ENCODE measurements at regions not wholly inside any gene's neighbourhood (a gene's known extent, or its start where the extent isn't known, plus 50 kb on each side); places are given as distances from the start of the nearest gene placed in this dataset.

DNA sequence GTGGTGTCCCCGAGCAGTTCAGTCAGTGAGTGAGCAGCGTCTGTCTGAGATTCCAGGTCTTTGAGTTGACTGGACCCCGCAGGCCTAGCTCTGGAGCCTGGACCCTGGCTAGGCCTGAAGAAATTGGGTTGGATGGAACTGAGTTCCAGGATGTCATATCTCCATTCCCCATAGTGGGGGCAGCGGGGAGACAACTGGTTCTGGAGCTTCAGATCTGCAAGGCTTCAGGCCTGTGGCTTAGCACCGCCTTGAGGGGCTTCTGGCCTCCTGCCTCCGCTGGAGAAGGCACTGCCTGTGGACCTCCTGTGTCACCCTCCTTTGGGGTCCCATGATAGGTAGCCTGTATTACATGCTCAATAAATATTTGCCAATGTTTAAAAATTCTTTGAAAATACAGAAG is 288.4 kb upstream of the ID2 start:
- H3K4me1 ChIP-seq (ENCODE audit: insufficient read depth, low read length), result peaks cover 6% of the 10 kb centered on the region; the same call in 1 of the 2 replicates
- no peak overlapping the region for H3K4me2 ChIP-seq (ENCODE audit: insufficient read depth, insufficient read length, low read length)
- H4K8ac ChIP-seq (replicated peaks; ENCODE audit: insufficient read length, low read depth, low read length), result no peak overlapping the region
- no peak overlapping the region for H2AFZ ChIP-seq (ENCODE audit: low read length)
- H3K79me1 ChIP-seq (ENCODE audit: insufficient read depth, low read depth, low read length, poor library complexity, severe bottlenecking), result no peaks in the 10 kb centered on the region
- no peak overlapping the region for H4K91ac ChIP-seq (ENCODE audit: insufficient read length, low read depth, low read length)
- H3K14ac ChIP-seq (ENCODE audit: insufficient read depth, low read length), result no peak overlapping the region
- peaks cover 2 to 5% of the 10 kb centered on the region in 2 experiments; a peak in 3 of 5 replicates for H3K9me3 Mint-ChIP-seq
- no peak overlapping the region for H2BK120ac ChIP-seq (ENCODE audit: low read depth, low read length, poor library complexity, severe bottlenecking)
- no peaks in the 10 kb centered on the region for H4K20me1 ChIP-seq (ENCODE audit: control insufficient read depth, insufficient read depth, insufficient read length)
- H3K27ac Mint-ChIP-seq, result no peak overlapping the region
- H3K27me3 ChIP-seq (ENCODE audit: insufficient read depth, low read length), result no peaks in the 10 kb centered on the region
- no peak overlapping the region for H2BK15ac ChIP-seq (ENCODE audit: low read depth, low read length)
- H3K18ac ChIP-seq (ENCODE audit: insufficient read length, low read depth, low read length), result no peak overlapping the region
- no peak overlapping the region for H3K27ac ChIP-seq (ENCODE audit: insufficient read length, low read depth, low read length)
- peaks cover 25 to 28% of the 10 kb centered on the region in 2 experiments for H3K4me1 Mint-ChIP-seq
- no peak overlapping the region for H3K23ac ChIP-seq (ENCODE audit: insufficient read length, low read depth, low read length)
- H3T11ph ChIP-seq (ENCODE audit: low read length), result no peak overlapping the region
- no peak overlapping the region for H2BK20ac ChIP-seq (ENCODE audit: low read depth, low read length, poor library complexity, severe bottlenecking)
- H3K9me3 ChIP-seq (ENCODE audit: control insufficient read depth, low read depth, low read length), result no peaks in the 10 kb centered on the region
- no peak for DNase-seq
- no peaks in the 10 kb centered on the region for H3K23me2 ChIP-seq (ENCODE audit: insufficient read length, low read depth, low read length, poor library complexity, severe bottlenecking)
- no CpG with 5 or more reads among the region's 6 CpGs for WGBS (ENCODE audit: extremely low coverage, insufficient read length, low lambda C conversion rate)
- no peak overlapping the region for H4K5ac ChIP-seq (ENCODE audit: insufficient read length, low read depth, low read length)
- H3K27me3 Mint-ChIP-seq (ENCODE audit: low read depth), result peaks cover 19% of the 10 kb centered on the region
- no peak overlapping the region for H3K4ac ChIP-seq (ENCODE audit: low read depth, low read length)
- no peak overlapping the region for H2BK5ac ChIP-seq (ENCODE audit: insufficient read length, low read length)
- no peak overlapping the region for H3K56ac ChIP-seq (ENCODE audit: insufficient read length, low read depth, low read length)
- no peak overlapping the region for H3K9ac ChIP-seq (ENCODE audit: extremely low read depth, insufficient read length, low read length)
- H2BK12ac ChIP-seq (ENCODE audit: insufficient read length, low read depth, low read length), result no peak overlapping the region
- H3K4me3 Mint-ChIP-seq, result no peak overlapping the region
- H3K36me3 Mint-ChIP-seq (ENCODE audit: insufficient read depth in 1 of 3, low read depth in 3 of 3), result peaks cover 0 to under 1% (median 0%) of the 10 kb centered on the region in 3 experiments; a peak in 1 of 7 replicates
- H3K79me2 ChIP-seq (ENCODE audit: insufficient read depth, low read length), result no peaks in the 10 kb centered on the region
- H2AK5ac ChIP-seq (ENCODE audit: insufficient read length, low read length), result no peak overlapping the region
- TF ChIP-seq, protein P1, sequence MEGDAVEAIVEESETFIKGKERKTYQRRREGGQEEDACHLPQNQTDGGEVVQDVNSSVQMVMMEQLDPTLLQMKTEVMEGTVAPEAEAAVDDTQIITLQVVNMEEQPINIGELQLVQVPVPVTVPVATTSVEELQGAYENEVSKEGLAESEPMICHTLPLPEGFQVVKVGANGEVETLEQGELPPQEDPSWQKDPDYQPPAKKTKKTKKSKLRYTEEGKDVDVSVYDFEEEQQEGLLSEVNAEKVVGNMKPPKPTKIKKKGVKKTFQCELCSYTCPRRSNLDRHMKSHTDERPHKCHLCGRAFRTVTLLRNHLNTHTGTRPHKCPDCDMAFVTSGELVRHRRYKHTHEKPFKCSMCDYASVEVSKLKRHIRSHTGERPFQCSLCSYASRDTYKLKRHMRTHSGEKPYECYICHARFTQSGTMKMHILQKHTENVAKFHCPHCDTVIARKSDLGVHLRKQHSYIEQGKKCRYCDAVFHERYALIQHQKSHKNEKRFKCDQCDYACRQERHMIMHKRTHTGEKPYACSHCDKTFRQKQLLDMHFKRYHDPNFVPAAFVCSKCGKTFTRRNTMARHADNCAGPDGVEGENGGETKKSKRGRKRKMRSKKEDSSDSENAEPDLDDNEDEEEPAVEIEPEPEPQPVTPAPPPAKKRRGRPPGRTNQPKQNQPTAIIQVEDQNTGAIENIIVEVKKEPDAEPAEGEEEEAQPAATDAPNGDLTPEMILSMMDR (conservative IDR thresholded peaks at IDR 0.05), result no peak

All from H9 (cell line).